HG02870 (cell line): ENCODE measurements at regions not wholly inside any gene's neighbourhood (a gene's known extent, or its start where the extent isn't known, plus 50 kb on each side); places are given as distances from the start of the nearest gene placed in this dataset.
"Not testable (repeated sequence)": the region's sequence is repeated elsewhere in the genome, so short reads cannot be mapped to it uniquely, and the experiment has no call there.

ENCODE experiments used
- ATAC-seq: cut with Tn5 transposase; IDR thresholded peaks from one replicate; pipeline ENCODE4 v1.9.1; 2021; ENCODE audit warnings: mild to moderate bottlenecking, moderate library complexity; ENCODE audit not compliant: unreplicated experiment

- ATAC-seq, result not testable (repeated sequence)
Measured at GRCh38 chr14:37784827-37785223, 189.4 kb downstream of the TTC6 start.

DNA sequence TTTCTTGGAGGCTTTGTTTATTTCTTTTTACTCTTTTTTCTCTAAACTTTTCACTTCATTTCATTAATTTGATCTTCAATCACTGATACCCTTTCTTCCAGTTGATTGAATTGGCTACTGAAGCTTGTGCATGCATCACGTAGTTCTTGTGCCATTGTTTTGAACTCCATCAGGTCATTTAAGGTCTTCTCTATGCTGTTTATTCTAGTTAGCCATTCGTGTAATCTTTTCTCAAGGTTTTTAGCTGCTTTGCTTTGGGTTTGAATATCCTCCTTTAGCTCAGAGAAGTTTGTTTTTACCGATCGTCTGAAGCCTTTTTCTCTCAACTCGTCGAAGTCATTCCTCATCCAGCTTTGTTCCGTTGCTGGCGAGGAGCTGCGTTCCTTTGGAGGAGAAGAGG, 189.9 kb downstream of the TTC6 start:
- ATAC-seq, result not testable (repeated sequence)

DNA sequence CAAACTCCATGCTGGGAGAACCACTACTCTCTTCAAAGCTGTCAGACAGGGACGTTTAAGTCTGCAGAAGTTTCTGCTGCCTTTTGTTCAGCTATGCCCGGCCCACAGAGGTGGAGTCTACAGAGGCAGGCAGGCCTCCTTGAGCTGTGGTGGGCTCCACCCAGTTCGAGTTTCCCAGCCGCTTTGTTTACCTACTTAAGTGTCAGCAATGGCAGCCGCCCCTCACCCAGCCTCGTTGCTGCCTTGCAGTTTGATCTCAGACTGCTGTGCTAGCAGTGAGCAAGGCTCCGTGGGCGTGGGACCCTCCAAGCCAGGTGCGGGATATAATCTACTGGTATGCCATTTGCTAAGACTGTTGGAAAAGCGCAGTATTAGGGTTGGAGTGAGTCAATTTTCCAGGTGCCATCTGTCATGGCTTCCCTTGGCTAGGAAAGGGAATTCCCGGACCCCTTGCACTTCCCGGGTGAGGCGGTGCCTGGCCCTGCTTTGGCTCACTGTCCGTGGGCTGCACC, 190.7 kb downstream of the TTC6 start:
- ATAC-seq, result not testable (repeated sequence)

DNA sequence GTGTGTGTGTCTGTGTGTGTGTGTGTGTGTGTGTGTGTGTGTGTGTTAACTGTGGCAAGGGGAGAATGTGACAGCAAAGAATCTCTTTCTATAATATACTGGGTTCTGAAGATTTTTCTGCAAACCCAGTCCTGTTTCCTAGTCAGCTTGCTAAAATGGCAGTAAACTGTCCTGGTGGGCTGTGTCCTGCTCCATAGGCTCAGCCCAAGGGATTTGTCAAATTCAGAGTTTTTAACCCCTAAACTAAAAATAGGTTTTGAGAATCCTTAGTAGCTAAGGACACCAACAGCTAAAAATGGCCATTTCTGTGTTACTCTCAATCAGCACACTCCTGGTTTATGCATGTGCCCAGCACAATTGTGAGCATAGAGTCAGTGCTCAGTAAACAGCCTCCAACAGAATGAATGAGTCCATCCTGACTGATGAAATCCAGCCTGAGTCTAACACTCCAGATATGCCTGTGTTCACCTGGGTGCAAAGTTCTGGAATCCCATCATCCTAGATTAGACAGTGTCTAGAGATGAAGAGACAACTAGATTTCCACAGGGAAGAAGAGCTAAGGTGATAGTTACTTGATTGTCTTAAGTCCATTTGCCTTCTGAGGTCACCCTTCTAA, 192.6 kb downstream of the TTC6 start:
- ATAC-seq, result no peak

GRCh38 chr14:37791384-37792036, 196.1 kb downstream of the TTC6 start:
- ATAC-seq, result no peak

- ATAC-seq, result no peak
Measured at GRCh38 chr14:37792124-37792523, 196.7 kb downstream of the TTC6 start.

GRCh38 chr14:37796703-37797416, 201.4 kb downstream of the TTC6 start:
- no peak for ATAC-seq

- no peak for ATAC-seq
Measured at GRCh38 chr14:37797675-37798074, 202.2 kb downstream of the TTC6 start.

DNA sequence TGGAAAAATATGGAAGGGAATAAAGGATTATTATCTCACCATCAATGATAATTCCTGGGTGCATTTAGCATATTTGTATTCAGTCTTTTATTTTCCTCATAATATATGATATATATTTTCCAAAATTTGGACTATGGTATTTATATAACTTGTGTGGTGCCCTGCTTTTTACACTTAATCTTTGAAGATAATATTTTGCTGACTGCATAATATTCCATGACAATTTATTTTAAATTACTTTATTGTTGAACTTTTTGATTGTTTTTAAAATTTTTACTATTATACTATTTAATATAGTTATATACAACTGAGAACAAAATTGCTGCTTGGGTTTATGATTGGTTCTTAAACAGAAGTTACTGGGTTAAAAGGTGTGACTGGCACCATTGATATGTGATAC, 212.3 kb downstream of the TTC6 start:
- no peak for ATAC-seq

GRCh38 chr14:37810094-37810801, 214.8 kb downstream of the TTC6 start:
- no peak for ATAC-seq

- ATAC-seq, result no peak
Measured at GRCh38 chr14:37813732-37814131, 218.3 kb downstream of the TTC6 start.

- ATAC-seq, result no peak
Measured at GRCh38 chr14:37816135-37816534, 220.7 kb downstream of the TTC6 start.

DNA sequence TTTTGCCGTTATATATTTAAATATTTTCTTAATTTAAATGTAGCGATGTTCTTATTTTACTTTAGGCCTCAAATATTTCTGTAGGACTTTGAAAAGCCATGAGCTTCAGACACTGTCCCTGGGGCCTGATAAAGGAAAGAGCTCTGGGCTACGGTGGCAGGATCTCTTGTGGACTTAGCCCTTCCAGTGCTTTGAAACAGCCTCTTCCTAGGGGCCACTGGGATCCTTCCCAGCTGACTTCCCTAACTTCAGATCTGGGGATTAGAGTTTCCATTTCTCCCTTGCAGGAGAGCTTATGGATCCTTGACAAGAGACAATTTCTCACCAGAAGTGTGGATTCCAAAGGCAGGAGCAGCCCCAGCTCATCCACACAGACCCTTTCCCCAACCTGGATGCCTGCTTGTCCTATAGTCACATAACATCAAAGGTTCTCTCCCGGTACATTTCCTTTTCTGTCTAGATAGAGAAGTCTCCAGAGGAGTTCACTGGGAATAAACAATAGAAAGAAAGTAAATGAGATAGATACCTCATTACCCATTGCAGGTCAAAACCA, 221.4 kb downstream of the TTC6 start:
- no peak for ATAC-seq

DNA sequence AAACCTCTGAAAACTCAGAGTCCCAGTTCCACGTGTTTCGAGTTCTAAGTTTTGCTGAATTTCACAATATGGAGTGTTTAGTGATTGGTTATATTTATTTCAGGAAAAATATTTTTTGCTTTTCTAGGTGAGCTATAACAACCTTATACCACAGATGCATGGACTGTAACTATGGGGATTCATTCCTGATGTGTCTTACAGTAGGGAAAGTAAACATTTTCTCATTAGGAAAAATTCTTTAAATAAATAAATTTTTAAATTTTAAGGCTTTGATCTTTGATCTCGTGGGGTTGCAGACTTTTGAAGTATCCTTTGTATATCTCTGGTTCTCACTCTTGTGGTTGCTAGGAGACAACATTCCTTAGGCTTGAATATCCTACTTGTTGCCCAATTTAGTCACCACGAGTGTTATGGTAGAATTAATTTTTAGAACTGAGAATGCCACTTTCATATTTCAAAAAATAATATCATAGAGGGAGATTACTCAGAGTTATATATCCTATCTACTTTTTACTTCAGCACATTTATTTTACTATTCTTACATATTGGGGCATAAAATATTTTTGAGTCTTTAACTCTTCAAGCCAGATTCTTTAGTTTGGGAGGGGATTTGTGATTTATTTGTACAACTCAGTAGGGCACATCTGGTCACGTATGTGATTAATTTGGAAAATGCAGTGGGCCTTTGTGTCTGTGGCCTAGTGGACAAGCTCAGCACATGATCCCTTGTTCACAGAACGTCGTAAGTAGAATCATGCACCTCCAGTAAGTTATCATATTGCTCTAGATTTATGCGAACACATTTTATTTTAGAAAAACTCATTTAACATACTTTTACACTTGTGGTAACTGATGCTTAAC, 224.0 kb downstream of the TTC6 start:
- no peak for ATAC-seq

GRCh38 chr14:37820810-37821209, 225.4 kb downstream of the TTC6 start:
- ATAC-seq, result not testable (repeated sequence)

DNA sequence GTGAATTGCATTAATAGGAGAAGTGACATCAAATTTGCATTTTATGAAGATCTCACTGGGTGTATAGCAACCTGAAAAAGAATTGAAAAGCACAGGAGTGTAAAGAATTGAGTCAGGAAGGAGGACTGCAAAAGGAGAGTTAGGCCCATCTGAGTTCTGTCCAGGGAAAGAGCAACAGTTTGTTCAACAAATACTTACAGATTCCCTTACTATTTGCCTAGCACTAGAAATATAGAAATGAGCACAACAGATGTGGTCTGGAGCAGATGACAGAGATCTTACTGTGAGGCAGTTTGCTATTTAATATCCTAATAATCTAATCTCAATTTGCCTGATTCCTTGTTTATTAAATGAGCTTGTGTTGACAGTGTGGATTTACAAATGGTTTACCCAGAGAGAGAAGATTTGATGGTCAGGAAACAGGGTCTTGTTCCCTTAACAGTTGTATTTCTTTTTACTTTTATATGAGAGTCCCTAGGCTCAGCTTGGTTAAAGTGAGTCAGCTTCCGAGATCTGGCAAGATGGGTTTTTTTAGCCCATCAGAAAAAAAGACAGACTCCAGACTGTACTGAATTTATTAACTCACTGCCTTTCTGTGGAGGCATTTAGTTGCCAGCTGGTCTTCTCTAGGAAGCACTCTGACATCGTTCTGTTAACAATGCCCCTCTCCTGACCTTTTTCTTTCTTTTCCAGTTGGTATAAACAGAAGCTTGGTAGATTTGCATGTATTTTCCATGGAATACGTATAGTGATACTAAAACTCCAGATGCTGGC, 229.7 kb downstream of the TTC6 start:
- no peak for ATAC-seq

- ATAC-seq, result no peak
Measured at GRCh38 chr14:37826869-37827268, 231.4 kb downstream of the TTC6 start.

- no peak for ATAC-seq
Measured at GRCh38 chr14:37830271-37830670, 234.8 kb downstream of the TTC6 start.

DNA sequence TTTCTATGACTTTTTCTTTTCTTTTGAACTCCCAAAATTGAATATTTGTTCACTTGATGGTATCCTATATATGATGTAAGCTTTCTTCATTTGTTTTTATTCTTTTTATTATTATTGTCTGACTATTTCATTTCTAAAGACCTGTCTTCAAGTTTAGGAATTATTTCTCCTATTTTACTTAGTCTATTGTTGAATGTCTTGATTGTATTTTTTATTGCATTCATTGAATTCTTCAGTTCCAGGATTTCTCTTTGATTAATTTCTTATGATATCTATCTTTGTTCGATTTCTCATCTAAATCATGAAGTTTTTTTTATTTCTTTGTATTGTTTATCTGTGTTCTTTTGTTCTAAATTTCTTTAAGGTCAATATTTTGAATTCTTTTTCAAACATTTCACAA, 238.8 kb downstream of the TTC6 start:
- no peak for ATAC-seq
